ENCODE measurements at regions not wholly inside any gene's neighbourhood (a gene's known extent, or its start where the extent isn't known, plus 50 kb on each side); places are given as distances from the start of the nearest gene placed in this dataset.
"Not testable (repeated sequence)": the region's sequence is repeated elsewhere in the genome, so short reads cannot be mapped to it uniquely, and the experiment has no call there.

DNA sequence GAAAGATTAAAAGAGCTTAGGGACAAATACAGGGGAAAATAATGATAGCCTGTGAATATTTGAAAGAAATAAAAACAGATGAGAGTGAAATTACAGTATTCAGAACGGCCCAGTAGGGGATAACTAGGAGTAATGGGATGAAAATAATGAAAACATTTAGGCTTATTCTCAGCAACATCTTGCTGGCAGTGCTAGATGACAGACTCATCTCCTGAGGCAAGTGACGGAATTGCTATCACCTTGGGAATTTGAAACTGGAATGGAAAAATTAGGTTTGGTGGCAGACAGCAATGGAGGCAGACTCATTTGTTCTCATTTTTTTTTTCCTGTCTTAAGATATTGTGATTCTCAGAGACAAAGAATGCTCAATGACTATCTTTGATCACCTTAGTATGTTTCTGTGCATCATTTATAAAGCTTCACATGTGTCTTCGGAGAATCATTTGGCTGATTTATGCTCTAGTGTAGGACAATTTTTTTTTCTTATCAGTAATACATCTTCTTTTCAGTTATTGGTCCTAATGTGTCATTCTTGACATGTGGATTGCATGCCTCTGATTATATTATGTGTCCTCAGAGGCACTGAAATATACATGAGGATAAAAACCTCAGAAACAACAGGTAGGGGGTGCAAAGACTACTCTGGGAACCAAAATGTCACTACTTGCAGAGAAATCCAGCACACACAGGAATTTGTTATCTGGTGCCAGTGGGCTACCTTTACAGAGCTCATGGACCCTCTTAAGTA lies 711.7 kb downstream of the EDEM1 start:
- ATAC-seq (no peak), DNase-seq (ENCODE audit: low spot score) (no peak)

GRCh38 chr3:5917932-5918331 lies 730.4 kb downstream of the EDEM1 start:
- DNase-seq (ENCODE audit: low spot score): no peak
- ATAC-seq: no peak

- DNase-seq (ENCODE audit: low spot score): no peak
- ATAC-seq: no peak
Observed at GRCh38 chr3:5918626-5919025, 731.1 kb downstream of the EDEM1 start.

GRCh38 chr3:5929027-5929426 lies 741.5 kb downstream of the EDEM1 start:
- ATAC-seq: peak; percentile 42
- no peak for DNase-seq (ENCODE audit: low spot score)

GRCh38 chr3:5944061-5944460 lies 756.6 kb downstream of the EDEM1 start:
- DNase-seq (ENCODE audit: low spot score); ATAC-seq: not testable (repeated sequence)

DNA sequence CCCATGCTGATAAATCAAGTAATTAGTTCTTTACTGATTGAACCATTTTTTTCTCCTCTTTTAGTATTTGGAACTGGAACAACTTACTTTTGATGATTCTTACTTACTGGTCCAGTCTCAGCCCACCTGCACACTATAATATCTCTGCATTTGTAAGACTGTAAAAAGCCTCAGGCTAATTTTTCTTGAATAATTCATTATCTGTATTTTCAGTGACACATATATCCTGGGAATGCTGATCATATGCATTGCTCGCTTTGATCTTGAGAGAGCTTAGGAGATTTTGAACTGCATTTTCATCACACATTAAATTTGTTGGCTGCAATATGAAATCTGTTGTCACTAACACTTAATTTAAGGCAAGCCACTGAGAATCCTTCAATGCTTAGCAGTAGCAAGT lies 760.6 kb downstream of the EDEM1 start:
- DNase-seq (ENCODE audit: low spot score) (no peak), ATAC-seq (no peak)

GRCh38 chr3:5951026-5951425 lies 763.5 kb downstream of the EDEM1 start:
- no peak for DNase-seq (ENCODE audit: low spot score)
- no peak for ATAC-seq

- ATAC-seq: no peak
- no peak for DNase-seq (ENCODE audit: low spot score)
Observed at GRCh38 chr3:5972586-5972985, 785.1 kb downstream of the EDEM1 start.

DNA sequence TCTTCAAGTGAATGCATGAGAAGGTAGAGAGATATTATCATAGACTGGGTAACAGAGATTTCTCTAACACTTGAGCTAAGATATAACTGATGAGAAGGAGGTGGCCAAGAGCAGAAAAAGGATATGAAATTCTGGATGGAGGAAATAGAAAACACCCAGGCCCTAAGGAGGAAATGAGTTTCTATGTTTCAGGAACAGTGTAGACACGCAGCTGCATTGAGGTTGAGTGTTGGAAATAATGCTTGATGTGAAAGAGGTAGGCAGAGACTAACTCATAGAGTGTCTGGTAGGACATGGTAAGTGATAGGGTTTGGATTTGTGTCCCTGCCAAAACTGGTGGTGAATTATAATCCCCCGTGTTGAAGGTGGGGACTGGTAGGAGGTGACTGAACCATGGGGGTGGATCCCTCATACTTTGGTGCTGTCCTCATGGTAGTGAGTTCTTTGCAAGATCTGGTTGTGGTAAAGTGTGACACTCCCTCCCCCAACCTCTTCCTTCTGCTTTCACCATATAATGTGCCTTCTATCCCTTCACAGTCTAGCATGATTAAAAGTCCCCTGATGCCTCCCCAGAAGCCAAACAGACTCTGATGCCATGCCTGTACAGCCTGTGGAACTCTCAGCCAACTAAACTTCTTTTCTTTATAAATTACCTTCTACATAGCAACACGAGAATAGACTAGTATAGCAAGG lies 787.3 kb downstream of the EDEM1 start:
- ATAC-seq: no peak

GRCh38 chr3:5977331-5977730 lies 789.8 kb downstream of the EDEM1 start:
- no peak for DNase-seq (ENCODE audit: low spot score)
- ATAC-seq: no peak

More for the DNA sequence above, 787.3 kb downstream of the EDEM1 start:
- no peak for DNase-seq (ENCODE audit: low spot score)

DNA sequence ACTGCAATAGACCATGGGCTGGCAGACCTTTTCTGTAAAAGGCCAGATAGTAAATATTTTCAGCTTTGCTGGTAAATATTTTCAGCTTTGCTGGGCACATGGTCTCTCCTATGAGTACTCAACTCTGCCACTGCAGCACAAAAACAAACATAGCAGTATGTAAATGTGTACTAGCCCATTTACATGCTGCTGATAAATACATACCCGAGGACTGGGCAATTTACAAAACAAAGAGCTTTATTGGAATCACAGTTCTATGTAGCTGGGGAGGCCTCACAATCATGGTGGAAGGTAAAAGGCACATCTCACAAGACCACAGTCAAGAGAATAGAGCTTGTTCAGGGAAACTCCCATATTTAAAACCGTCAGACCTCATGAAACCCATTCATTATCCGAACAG lies 793.0 kb downstream of the EDEM1 start:
- DNase-seq (ENCODE audit: low spot score): no peak
- no peak for ATAC-seq

DNA sequence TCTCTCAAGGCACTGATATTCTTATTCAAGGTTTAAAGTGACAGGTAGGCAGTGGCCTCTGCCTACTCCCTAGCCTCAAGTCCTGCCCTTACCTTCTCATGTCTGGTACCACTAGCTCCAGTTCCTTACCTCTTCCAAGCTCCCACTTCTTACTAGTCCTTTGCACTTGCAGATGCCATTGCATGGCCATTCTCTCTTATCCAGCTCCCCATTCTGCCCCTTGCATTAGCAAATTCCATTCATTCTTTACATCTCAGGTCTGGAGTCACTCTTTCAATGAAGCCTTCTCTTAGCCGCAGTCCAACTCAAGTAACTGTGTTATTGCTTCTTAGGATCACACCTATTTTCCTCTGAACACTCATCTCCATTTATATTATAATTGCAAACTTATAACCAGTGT lies 807.1 kb downstream of the EDEM1 start:
- DNase-seq (ENCODE audit: low spot score) (no peak), ATAC-seq (no peak)

DNA sequence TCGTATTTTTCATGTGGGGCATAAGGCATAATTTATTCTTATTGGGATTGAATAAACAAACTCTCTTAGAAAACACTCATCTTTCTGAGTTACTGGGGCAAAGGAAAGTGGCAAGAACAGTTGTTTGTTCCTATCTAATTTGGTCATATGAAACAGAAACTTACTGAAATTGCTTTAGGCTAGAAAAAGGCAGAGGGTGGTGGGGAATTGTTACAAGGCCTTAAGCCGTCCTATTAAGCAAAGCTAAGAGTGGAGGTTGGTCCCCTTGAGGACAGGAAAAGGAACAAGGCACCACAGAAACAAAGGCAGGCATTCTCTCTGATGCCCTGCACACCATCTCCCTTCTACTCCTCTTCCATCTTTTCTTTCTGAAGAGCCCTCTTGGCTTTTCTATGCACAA lies 830.9 kb downstream of the EDEM1 start:
- no peak for ATAC-seq
- DNase-seq (ENCODE audit: low spot score): no peak

DNA sequence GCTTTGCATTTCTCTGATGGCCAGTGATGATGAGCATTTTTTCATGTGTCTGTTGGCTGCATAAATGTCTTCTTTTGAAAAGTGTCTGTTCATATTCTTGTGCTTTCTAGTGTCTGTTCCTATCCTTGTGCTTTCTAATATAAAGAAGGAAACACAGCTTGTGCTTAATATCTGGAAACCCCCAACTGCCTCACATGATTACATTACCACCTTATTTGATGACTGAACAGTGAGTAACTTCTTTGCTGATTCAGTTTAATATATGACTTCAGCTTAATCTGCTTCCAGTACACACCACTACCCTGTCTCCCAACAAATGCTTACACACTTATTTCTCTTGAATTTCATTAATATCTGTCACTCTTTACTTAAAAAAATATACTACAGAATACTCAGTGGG lies 835.1 kb downstream of the EDEM1 start:
- no peak for ATAC-seq
- DNase-seq (ENCODE audit: low spot score): no peak

DNA sequence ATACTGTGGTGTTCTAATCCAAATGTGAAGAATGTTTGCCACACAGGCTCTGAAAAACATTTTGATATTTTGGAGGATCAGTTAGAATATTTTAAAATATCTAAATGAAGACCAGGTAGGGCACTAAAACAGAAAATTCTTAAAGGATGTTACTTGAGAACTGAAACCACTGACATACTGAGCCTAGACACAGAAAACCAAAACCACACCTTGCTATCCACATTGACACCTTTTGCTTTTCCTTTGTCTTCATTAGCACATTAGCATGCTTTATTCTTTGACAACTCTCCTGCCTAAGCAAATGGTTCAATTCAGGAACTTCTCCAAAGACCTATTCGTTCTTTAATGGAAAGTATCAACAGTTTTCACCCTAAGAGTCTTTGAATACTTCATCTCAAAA lies 835.9 kb upstream of the GRM7 start:
- no peak for ATAC-seq
- DNase-seq (ENCODE audit: low spot score): no peak

DNA sequence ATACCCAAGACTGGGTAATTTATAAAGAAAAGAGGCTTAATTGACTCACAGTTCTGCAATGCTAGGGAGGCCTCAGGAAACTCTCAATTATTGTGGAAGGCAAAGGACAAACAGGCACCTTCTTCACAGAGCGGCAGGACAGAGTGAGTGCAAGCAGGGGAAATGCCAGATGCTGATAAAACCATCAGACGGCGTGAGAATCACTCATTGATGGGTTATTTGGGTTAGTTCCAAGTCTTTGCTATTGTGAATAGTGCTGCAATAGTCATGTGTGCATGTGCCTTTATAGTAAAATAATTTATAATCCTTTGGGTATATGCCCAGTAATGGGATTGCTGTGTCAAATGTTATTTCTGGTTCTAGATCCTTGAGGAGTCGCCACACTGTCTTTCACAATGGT lies 830.3 kb upstream of the GRM7 start:
- DNase-seq (ENCODE audit: low spot score); ATAC-seq: not testable (repeated sequence)

GRCh38 chr3:6035626-6036025 lies 825.3 kb upstream of the GRM7 start:
- DNase-seq (ENCODE audit: low spot score) (no peak), ATAC-seq (no peak)

DNA sequence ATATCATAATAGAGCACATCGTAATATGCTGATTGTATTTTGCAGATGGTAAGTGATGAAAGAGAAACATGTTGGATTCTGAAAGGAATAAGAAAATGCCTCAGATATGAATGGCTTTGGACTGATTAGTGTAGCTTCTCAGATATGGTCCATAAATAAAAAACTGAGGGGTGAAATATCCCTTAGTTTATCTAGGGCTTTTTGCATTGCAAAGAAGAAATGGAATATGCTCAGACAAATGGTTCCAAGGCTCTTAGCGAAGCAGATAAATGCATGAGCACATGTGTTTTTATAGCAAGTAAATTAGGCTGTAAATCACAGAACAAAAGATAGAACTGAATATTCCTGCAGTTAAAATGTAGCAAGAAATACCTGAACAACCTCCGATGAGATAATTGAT lies 820.9 kb upstream of the GRM7 start:
- no peak for ATAC-seq
- no peak for DNase-seq (ENCODE audit: low spot score)

DNA sequence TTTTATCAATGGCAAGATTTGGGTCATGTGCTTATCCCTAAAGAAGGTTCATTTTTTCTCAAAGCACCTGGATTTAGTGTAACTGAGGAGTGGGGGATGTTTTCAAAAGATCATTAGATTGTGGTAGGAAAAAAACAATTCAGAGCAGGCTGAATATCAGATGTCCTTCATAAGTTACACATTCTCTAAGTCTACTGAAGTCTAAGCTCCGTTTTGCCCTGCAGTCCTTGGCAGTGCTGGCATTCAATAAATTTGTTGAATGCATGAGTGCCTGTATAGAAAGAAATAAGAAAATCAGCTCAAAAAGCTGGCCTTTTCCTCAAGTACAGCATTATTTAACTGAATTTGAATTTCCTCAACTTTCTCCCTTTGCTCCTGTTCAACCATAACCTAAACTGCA lies 819.0 kb upstream of the GRM7 start:
- ATAC-seq: no peak
- DNase-seq (ENCODE audit: low spot score): no peak

DNA sequence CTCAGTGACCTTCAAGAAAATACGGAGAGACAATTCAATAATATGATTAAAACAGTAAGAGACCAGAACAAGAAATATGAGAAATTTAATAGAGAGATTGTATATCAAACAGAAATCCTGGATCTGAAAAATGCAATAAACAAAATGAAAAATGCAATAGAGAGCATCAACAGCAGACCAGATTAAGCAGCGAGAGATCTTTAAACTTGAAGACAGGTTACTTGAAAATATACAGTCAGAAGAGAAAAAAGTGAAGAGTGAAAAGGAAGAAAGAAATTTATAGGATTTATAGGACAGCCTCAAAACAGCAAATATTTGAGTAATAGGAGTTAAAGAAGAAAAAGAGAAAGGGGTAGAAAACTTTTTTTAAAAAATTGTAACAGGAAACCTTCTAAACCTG lies 813.9 kb upstream of the GRM7 start:
- DNase-seq (ENCODE audit: low spot score): no peak
- no peak for ATAC-seq

DNA sequence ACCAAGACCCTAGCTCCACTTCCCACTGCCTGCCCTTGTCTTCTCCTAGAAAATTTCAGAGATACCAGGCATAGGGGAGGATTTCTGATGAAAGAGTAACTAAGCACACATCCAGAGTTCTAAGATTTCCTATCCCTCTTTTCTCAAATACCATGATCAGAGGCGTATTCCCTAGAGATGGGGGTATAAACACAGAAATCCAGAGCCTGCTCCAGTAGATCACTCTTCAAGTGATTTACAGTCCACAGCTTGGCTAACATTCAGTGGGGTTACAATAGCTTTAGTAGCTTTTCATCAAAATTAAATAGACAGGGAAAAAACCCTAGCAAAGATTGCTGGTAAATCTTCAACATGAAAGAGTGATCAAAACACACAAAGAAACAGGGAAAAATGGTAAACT lies 800.7 kb upstream of the GRM7 start:
- ATAC-seq (no peak), DNase-seq (ENCODE audit: low spot score) (no peak)

DNA sequence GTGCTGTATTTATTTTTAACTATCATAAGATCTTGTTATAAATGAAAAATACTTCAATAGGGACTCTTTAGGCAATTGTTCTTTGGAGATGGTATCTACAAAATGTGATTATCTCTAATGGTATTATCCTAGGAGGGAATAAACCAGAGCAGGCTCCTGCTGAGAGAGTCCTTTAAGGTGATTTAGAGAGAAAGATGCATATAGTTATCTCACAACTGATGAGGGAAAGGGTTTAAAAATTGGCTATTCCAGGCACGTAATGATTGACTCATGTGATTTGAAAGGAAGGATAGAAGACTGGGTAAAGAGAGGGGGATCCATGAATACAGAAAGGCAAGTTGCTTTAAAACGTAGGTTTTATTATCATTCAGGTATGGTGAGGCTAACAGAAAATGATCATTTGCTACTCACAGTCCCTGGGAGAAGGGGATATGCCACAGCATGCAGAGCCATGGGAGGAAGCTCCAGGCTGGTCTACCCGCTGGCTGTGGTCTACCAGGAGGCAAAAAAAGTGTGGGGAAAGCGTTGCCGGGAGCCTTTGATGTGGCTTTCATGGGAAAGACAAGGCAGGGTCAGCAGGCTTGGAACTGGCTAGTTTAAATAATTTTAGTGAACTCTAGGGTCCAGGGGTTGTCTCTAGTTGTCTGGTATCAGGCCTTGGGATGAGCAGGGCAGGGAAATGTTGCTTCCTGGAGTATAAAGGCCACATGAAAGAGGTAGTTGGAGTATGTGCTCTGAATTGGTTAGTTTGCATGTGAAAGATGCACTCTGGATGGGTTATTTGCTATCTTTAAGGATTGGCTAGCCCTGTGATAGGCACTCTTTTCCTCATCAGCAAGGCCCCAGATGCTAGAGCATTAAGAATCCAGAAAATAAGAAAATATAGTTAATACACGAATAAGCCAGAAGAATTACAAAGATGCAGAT lies 798.4 kb upstream of the GRM7 start:
- DNase-seq (ENCODE audit: low spot score) (no peak), ATAC-seq (no peak)
